Stimulated activated CD4-positive, alpha-beta T cell treated with anti-CD3 and anti-CD28 coated beads, Interleukin-2, amount 100 ng/mL, for 24 hours (primary cell): ENCODE measurements at regions not wholly inside any gene's neighbourhood (a gene's known extent, or its start where the extent isn't known, plus 50 kb on each side); places are given as distances from the start of the nearest gene placed in this dataset.

Experiments used
- DNase-seq, 2 donors: peaks; one replicate each; pipeline ENCODE4 v3.0.0-alpha.2; 2020

DNA sequence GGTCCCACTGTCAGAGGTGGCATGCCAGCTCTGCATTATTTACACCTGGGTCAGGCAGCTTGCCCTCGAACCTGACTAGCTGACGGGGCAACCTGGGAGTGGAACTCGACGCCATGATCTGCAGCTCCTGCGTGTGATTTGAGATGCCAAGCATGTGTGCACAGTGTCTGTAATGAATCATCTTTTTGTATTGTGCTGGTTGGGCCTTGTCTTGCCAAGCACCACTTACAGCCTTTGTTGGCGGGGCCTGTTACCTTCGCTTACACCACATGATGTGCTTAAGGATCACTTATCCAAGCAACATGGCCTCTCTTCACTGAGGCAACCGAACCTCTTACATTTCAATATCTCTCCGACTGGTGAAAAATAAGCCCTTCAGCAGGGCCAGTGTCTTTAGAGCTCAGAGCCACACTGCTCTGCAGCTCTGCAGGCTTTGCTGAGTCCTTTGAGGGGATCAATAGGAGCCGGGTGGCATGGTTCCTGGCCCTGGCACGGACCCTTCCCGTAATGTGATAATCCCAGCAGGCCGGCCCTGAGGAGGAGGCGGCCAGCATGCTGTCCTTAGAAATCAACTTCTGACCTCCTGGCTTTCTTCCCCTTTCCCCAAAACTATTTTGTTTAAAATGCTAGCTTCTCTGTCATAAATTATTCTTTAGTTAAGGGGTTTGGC lies 297.7 kb upstream of the CD180 start:
- DNase-seq, result no peak

DNA sequence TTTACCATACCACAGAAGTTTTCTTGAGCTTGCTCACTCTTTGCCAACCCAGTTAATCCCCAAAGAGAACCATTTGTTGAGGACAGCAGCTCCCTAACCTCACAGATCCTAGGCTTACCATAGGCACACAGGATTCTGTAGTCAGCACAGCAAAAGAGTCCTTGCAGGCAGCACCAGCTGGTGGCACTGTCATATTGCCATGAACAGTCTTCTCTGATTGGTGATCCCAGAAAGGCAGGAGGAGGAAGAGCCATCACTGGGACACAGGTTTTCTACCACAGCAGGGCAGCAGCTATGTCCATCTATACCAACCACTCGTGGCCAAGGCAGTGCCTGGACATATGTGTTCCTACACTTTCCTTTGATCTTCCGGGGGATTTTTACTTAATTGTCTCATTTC lies 297.1 kb upstream of the CD180 start:
- no peak for DNase-seq

DNA sequence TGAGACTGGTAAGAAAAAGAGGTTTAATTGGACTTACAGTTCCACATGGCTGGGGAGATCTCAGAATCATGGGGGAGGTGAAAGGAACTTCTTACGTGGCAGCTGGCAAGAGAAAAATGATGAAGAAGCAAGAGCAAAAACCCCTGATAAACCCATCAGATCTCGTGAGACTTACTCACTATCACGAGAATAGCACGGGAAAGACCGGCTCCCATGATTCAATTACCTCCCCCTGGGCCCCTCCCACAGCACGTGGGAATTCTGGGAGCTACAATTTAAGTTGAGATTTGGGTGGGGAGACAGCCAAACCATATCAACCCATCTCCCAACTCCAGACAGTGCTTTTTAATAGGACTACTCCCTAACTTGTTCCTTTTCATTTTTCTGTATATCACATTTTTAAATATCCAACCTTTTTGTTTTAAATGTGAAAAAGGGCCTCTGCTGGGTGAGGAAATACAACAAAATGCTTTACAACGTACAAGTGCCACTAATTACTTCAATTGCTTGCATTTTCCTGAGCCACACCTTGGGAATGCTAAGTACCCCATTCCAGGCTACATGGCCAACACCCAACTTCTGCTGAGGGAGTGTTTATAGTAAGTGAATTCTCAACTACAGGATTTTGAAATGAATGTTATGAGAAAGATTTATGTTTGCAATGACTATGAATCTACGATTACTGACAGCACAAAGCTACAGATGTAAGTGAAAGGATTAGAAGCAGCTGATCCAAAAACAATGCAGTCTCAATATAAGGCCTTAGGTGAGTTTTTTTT lies 294.1 kb upstream of the CD180 start:
- DNase-seq, result no peak

DNA sequence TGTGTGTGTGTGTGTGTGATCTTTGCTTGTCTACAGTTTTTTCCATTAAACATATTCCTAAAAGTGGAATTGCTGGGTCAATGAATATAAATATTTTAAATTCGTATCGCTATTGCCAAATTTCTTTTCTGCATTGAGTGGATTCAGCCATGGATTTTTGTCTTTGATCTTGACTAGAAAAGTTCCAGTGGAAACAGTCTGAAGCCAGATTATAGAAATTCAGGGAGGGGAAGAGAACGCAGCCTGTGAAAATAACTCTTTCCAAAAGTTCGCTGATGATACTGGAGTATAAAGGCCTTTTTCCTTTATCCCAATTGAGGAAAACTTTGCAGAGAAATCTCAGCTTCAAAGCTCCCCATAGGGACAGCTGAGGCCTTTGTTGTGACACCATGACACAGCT lies 292.3 kb upstream of the CD180 start:
- no peak for DNase-seq

DNA sequence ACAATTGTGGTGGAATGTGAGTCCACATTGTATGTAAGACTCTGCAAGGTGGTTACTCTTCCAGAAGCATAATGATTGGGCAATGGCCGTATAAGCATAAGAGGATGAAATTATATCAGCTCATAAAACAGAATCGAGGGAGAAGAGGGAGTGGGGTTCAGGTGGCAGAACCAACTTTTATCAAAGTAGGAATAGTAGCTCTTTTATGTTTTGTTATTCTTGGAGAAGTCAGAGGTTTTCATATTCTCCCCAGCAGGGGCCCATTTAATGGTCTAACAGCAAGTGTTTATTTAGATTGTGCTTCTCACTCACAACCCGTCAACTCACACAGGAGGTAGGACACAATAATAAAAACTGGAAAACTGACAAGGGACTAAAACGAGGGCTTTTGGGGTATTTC lies 291.3 kb upstream of the CD180 start:
- DNase-seq, result no peak

DNA sequence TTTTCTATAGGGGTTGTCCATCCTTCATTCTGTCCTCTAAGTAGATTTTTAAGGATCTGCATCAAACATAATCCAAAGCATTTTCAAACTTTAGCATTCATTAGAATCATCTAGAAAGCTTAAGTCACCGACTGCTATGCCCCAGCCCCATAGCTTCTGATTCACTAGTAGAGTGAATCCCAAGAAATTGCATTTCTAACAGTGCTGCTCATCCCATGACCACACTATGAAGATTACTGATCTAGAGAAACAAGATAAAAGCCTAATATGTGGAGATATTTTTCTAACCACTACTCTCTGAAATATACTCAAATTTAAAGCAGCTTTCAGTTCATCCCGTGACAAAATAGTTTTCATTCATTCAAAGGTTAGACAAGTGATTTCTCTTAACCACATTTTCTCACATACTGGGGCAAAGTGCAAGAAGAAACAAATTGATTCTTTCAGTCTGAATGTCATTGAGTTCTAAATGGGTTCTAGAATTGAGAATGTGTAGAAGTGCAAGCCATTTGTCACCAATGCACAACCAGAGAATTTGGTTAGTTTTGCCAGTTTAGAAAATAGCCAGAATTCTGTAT lies 286.9 kb upstream of the CD180 start:
- no peak for DNase-seq

DNA sequence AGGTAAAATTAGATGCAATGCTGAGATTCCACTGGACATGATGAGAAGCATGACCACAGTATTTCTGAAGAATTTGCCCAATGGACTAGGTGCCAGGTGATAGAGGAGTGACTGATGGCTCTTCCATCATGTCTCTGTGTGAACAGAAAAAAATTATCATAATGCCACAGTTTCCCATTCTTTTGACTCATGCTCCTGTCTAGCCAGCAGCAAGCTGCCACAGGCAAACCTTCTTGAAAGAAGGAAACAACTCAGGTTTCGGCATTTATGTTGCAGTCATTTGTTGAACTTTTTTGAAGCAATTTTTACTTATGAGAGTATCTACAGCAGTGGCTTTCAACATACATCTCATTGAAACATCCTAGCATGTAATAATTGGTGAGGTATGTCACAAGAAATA lies 284.8 kb upstream of the CD180 start:
- DNase-seq, result no peak

DNA sequence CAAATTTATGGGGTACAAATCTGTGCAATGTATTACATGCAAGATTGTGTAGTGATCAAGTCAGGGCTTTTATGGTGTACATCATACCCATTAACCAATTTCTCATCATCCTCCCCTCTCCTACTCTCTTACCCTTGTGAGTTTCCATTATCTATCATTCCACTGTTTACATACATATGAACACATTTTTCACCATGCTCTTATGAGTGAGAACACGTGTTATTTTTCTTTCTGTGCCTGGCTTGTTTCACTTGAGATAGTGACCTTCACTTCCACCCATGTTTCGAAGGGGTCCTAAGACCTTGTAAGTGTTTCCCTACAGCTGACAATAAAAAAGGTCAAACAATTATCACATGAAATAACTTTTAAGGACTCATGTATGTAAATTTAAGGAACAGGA lies 281.7 kb upstream of the CD180 start:
- no peak for DNase-seq

DNA sequence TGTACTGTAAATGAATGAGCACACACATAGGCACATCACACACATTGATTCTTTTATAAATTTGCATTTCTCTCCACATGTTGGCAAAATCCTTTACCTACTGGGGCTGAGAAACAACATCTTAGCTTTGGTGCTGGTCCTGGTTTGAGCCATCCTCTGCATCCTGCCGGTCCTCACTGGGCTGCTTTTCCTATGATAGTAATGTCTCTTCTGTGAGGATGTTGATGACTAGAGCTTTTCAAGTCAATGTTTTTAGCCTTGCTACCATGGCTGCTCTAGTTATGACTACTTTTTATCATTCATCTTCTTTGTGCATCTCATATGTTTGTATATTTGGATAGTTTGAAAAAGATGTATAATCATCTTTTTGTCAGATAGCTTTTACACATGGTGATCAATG lies 280.4 kb upstream of the CD180 start:
- DNase-seq, result no peak

DNA sequence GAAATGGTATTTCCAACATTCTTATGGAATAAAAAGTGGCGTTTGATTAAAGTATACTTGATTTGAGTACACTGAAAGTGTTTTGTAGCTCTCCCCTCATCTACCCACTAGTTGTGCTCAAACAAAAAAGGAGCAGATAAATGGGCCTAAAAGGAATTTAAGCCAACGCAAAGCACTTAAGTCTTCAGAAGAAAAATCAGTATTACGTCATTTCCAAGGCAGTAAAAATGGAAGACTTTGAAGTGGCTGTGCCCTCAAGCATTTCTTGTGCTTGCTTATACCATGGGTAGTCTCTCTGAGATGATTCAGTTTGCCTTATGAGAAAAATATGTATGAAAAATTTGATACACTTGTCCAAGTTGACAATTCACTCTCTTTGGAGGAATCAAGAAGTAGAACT lies 279.9 kb upstream of the CD180 start:
- no peak for DNase-seq

DNA sequence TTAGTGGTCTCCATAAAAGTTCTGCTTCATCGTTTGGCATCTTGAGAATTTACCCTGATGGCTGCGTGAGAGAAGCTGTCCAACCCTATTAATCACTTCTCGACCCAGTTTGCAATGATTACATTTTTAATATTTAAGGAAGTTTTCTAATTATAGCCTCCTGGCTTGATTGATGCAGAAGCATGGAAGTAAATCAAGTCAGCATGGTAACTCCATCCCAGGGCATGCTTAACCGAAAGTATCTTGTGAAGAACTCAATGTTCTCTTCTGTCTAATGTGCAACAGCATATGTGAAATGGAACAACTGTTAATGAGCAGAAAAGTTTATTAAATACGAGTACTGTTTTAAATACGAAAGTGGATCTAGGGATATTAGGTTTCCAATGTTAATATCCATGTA lies 278.9 kb upstream of the CD180 start:
- no peak for DNase-seq

DNA sequence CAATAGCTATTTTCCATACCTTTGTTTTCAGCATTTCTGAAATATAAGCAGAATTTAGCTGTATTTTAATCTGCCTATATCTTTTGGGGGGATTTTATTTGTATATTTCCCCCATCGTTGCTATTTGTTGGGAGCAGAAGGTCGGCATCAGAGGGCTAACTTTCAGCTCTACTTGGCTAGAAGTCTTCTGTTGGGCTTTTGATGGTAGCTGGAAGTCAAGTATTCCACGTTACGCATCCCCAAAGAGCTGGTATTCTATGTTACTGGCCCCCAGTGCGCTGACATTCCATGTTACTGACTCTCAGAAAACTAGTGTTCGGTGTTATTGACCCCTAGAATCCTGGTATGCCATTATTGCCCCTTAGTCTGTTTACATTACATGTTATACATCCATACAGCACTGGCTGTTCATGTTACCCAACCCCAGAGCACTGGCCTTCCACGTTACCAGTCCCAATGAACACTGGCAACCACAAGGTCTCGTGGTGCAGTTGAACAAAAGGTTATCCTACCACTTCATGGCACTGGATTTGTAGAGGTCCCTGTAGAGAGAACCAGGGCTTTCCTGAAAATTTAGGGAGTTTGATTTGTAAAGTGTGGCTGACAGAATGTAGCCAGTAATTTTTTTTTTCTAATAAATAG lies 278.1 kb upstream of the CD180 start:
- no peak for DNase-seq

DNA sequence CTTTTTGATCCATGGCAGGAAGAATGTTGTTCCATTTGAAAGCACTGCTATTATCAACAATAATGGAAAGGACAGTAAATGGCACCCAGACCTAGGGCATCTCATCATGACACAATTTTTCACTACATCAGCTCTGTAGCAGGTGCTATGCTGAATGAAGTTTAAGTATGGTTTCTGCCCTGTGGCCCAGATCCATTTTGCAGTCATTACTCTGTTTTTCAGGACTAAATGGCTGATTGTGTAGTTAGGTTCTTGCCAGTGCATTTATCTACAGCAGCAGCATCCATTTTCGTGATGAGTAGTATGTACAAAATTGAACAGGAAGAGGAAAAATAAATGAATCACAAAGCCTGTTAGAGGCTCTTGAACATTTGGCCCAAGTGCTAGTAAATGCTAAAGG lies 270.5 kb upstream of the CD180 start:
- no peak for DNase-seq

DNA sequence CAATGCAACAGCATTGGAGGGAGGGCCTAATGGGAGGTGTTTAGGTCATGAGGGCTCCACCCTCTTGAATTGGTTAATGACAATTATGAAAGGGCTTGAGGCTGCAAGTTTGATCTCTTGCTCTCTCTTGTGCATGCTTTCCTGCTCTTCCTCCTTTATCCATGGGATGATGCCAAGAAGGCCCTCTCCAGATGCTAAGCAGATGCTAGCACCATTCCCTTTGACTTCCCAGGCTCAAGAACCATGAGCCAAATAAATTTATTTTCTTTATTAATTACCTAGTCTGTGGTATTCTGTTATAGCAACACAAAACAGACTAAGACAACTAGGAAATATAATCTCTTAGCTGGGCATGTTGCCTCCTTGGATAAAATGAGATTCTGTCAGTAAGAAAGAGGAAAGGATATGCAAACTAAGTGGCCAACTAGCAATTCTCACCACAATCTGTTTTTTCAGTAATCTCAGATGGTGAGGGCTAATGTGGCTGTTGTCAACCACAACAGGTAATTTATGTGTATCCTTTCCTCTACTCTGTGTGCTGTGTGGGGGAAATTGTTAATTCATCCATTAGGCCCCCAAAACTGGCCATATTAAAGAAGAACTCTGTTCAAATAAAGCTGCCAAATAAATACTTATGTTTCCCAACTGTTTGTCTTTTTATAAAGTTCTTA lies 269.1 kb upstream of the CD180 start:
- DNase-seq, result no peak

DNA sequence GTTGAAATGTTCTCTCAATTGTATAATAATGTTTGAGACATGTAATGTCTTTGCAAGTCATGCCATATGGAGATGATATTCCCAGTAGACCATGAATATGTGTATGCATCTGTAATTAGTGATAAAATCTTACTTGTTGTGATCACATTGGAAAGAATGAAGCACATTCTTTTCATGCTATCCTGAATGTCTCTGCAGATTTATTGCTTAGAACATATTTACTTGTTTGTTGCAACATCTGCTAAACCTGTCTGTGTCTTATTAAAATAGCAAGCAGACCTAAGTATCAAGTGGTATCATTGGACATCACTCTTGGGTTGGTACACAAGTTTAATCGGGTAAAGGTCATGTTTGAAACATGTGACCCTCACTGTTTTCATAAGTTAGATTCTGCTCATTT lies 265.5 kb upstream of the CD180 start:
- DNase-seq, result no peak

DNA sequence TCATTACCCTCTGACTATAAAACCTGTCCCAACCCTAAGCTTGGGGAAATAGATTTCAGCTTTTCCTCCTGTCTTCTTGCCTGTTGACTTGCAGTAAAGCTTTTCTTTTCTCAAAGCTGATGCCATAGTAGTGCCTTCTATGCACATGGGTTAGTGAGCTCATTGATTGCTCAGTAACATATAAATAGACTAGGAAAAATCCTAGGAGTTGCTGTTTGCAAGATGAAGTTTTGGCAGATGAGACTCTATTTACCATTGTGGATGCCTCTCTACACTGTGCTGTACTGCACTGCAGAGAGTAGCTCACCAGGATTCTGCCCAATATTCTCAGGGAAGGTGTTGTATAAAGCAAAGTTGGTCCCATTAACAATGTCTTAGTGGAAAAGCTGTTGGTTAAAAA lies 262.7 kb upstream of the CD180 start:
- no peak for DNase-seq

DNA sequence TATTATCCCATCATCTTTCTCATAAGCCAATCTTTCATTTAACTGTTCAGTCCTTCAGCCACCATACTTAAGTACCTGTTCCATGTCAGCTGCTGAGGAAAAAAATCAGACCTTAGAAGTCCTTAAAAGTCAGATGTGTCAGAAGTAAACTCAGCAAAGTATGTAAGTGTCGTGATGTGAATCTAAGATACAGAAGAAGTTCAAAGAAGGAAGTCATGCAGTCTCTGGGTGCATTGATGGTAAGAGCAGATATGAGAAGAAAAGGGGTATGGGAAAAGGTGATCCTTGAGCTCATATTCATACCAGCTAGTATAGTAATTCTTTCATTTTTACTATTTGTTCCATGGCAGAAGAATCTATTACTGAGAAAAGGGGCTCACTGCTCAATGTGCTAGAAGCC lies 259.4 kb upstream of the CD180 start:
- no peak for DNase-seq

DNA sequence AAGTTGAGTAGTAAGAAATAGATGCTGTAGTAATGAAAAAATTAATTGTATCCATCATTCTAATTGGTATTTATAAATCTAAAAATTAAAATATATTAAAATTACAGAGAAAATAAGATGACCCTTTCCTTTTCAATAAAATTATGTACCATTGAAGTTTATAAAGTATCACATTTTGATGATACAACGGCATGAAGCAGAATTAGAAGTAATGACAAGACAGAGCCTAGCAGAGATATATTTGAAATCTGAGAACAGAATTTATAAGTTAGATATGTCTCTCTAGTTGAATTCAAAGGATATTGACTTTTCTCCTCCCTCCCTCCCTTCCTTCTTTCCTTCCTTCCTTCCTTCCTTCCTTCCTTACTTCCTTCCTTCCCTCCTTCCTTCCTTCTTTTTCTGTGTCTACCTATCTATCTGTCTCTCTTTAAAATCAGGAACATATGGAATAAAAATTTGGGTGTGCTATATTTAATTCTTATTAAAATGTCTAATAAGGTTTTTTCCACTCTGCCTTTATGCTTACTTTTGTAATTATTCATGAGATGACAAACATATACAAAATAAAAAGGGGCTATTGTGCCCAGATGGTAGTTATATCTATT lies 258.5 kb upstream of the CD180 start:
- DNase-seq, result no peak

DNA sequence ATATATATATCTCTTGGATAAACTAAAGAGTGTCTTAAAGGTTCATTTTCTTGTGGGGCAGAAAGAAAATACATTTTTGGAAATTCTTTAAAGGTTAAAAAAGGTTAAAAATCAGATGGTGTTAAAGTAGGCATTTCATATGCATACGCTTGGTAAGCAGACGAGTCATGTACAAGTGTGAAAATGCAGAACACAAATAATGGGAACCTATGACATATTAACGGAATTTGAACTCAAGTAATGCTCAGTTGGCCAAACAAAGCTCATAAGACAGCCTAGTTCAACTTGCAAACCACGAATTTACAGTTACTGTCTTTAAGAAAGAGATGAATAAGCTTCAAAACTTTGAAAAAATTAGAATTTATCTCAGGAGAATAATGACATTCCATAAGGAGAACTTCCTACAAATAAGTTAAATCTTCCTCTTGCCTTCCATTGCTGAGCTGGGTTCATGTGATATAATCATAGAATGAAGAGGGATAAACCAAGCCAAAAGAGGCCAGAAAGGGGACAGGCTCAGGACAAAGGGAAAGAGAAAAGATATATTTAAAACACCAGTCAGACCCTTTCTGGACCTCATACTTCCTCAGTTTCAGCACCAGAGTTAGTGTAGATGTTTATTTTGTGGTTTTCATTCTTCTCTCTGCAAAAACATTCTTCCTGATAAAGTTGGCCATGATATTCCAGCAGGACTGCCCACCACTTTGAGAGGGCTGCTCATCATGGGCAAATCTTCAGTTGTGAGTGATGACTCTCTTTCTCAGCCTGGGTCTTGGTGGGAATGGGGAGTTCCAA lies 256.7 kb upstream of the CD180 start:
- no peak for DNase-seq

DNA sequence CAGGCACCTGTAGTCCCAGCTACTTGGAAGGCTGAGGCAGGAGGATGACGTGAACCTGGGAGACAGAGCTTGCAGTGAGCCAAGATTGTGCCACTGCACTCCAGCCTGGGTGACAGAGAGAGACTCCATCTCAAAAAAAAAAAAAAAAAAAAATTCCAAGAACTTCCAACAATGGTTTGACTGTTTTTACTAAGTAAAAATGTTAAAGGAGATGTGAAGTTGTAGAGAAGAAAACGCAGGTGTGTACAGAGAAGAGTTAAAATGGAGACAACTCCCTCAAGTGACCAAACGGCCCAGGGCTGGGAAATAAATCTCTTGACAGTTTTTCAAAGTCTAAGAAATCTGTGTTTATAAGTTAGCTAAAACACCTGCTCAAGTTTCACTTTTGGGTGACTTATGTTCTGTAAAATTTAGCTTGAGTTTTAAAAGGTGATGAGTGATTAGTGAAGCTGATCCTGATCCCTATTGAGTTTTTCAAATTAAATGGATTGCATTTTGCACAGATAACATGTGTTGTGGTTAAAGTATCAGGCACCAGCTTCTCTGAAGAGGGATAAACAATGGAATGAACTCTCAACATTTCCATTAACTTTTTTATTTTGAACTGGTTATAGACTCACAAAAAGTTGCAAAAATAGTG lies 255.2 kb upstream of the CD180 start:
- DNase-seq, result no peak

DNA sequence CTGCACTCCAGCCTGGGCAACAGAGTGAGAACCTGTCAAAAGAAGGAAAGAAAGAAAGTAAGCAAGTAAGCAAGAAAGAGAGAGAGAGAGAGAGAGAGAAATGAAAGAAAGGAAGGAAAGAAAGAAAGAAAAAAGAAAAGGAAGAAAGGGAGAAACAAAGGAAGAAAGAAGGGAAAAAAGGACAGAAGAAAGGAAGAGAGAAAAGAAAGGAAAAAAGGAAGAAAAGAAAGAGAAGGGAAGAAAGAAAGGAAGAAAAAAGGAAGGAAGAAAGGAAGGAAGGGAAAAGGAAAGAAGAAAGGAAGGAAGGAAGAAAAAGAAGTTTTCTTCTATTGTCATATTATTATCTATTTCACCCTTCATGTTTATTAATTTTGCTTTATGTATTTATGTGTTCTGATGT lies 251.1 kb upstream of the CD180 start:
- no peak for DNase-seq
